ENCODE measurements at regions not wholly inside any gene's neighbourhood (a gene's known extent, or its start where the extent isn't known, plus 50 kb on each side); places are given as distances from the start of the nearest gene placed in this dataset.

GRCh38 chr10:128594688-128595087, 468.5 kb upstream of the MKI67 start:
- no peak for DNase-seq

GRCh38 chr10:128596906-128597305, 470.7 kb upstream of the MKI67 start:
- DNase-seq: no peak

- no peak for DNase-seq
Measured at GRCh38 chr10:128599030-128599429, 472.8 kb upstream of the MKI67 start.

GRCh38 chr10:128599538-128599937, 473.3 kb upstream of the MKI67 start:
- DNase-seq: no peak

- DNase-seq: no peak
Measured at GRCh38 chr10:128602183-128602582, 476.0 kb upstream of the MKI67 start.

- no peak for DNase-seq
Measured at GRCh38 chr10:128604025-128604424, 477.8 kb upstream of the MKI67 start.

GRCh38 chr10:128605180-128605579, 479.0 kb upstream of the MKI67 start:
- DNase-seq: no peak

GRCh38 chr10:128606055-128606454, 479.8 kb upstream of the MKI67 start:
- no peak for DNase-seq

GRCh38 chr10:128608791-128609190, 482.6 kb upstream of the MKI67 start:
- no peak for DNase-seq

- no peak for DNase-seq
Measured at GRCh38 chr10:128609460-128609859, 483.2 kb upstream of the MKI67 start.

- no peak for DNase-seq
Measured at GRCh38 chr10:128610113-128610512, 483.9 kb upstream of the MKI67 start.

GRCh38 chr10:128612195-128612594, 486.0 kb upstream of the MKI67 start:
- no peak for DNase-seq

GRCh38 chr10:128612631-128613030, 486.4 kb upstream of the MKI67 start:
- no peak for DNase-seq

- DNase-seq: no peak
Measured at GRCh38 chr10:128614016-128614605, 487.9 kb upstream of the MKI67 start.

- no peak for DNase-seq
Measured at GRCh38 chr10:128614802-128615553, 488.8 kb upstream of the MKI67 start.

GRCh38 chr10:128617532-128617931, 491.3 kb upstream of the MKI67 start:
- no peak for DNase-seq

GRCh38 chr10:128622706-128623105, 496.5 kb upstream of the MKI67 start:
- DNase-seq: no peak

- no peak for DNase-seq
Measured at GRCh38 chr10:128623776-128624175, 497.6 kb upstream of the MKI67 start.

- peak; percentile 17 for DNase-seq
Measured at GRCh38 chr10:128624656-128625530, 498.7 kb upstream of the MKI67 start.

GRCh38 chr10:128625926-128626325, 499.7 kb upstream of the MKI67 start:
- DNase-seq: no peak

- no peak for DNase-seq
Measured at GRCh38 chr10:128626397-128627000, 500.3 kb upstream of the MKI67 start.

GRCh38 chr10:128627811-128628210, 501.6 kb upstream of the MKI67 start:
- DNase-seq: no peak

- DNase-seq: no peak
Measured at GRCh38 chr10:128628252-128628651, 502.0 kb upstream of the MKI67 start.
